SK-N-SH (cell line): ENCODE measurements at regions not wholly inside any gene's neighbourhood (a gene's known extent, or its start where the extent isn't known, plus 50 kb on each side); places are given as distances from the start of the nearest gene placed in this dataset.

Experiments
- TF ChIP-seq, protein P1 (sequence below): IDR thresholded peaks from 2 replicates; pipeline ENCODE4 v1.4.0; 2012; ENCODE audit warnings: low read depth, borderline replicate concordance
- TF ChIP-seq, protein P2 (sequence below): fragments of 200-600 bp; sonication (generic); IDR thresholded peaks from 2 replicates; pipeline ENCODE4 v1.6.1; 2017; ENCODE audit warnings: antibody characterized with exemption, mild to moderate bottlenecking, moderate library complexity

DNA sequence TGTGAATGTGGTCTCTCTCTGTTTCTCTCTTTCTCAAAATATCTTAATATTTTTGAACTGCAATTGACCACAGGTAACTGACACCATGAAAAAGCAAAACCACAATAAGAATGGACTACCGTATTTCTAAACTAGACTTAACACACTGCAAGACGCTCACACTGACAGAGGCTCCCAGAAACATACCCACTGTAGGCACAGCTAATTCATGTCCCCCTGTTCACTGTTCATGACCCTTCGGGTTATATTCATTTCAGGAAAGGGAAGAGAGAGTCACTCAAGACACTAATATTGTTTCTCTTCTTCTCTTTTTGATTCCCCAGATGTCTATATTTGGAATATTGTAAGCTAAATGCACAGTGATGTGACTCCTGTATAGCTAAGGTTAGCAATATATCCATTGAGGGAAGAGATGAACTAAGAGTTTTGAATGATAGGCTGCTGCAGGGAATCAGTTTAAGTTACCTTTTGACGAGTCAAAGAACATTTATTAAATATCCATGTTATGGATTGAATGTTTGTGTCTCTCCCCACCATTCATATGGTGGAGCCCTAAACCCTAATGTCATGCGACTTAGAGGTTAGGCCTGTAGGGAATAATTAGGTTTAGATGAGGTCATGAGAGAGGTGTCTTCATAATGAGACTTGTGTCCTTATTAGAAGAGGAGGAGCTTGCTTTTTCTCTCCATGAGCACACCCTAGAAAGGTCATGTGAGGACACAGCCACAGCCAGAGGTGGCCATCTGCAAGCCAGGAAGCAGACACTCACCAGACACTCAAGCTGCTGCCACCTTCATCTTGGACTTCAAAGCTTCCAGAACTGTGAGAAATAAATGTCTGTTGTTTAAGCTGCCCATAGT, 216.6 kb upstream of the GRM7 start:
- TF ChIP-seq, protein P1, sequence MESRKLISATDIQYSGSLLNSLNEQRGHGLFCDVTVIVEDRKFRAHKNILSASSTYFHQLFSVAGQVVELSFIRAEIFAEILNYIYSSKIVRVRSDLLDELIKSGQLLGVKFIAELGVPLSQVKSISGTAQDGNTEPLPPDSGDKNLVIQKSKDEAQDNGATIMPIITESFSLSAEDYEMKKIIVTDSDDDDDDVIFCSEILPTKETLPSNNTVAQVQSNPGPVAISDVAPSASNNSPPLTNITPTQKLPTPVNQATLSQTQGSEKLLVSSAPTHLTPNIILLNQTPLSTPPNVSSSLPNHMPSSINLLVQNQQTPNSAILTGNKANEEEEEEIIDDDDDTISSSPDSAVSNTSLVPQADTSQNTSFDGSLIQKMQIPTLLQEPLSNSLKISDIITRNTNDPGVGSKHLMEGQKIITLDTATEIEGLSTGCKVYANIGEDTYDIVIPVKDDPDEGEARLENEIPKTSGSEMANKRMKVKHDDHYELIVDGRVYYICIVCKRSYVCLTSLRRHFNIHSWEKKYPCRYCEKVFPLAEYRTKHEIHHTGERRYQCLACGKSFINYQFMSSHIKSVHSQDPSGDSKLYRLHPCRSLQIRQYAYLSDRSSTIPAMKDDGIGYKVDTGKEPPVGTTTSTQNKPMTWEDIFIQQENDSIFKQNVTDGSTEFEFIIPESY, result no peak
- TF ChIP-seq, protein P2, sequence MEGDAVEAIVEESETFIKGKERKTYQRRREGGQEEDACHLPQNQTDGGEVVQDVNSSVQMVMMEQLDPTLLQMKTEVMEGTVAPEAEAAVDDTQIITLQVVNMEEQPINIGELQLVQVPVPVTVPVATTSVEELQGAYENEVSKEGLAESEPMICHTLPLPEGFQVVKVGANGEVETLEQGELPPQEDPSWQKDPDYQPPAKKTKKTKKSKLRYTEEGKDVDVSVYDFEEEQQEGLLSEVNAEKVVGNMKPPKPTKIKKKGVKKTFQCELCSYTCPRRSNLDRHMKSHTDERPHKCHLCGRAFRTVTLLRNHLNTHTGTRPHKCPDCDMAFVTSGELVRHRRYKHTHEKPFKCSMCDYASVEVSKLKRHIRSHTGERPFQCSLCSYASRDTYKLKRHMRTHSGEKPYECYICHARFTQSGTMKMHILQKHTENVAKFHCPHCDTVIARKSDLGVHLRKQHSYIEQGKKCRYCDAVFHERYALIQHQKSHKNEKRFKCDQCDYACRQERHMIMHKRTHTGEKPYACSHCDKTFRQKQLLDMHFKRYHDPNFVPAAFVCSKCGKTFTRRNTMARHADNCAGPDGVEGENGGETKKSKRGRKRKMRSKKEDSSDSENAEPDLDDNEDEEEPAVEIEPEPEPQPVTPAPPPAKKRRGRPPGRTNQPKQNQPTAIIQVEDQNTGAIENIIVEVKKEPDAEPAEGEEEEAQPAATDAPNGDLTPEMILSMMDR, result no peak
